ENCODE measurements at regions not wholly inside any gene's neighbourhood (a gene's known extent, or its start where the extent isn't known, plus 50 kb on each side); places are given as distances from the start of the nearest gene placed in this dataset.

DNA sequence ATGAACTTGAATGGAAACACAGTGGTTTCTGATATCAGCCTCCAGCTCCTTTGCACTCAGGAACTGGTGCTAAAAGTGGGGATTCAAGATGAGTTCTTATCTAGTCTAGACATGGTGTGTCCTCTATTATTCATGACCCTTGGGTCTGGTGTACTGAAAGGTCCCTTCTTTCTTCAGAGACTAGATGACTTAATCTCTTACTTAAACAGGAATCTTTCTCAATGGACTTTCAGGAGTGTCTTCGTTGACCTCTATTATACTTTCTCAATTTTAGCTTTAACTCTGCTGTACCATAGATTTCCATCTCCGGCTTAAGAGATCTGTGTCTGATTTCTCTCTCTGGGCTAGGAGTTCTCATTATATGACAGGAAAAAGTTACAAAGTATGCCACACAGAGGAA is 83.5 kb upstream of the INHBA start:
- Histone ChIP-seq H3K9me3 (ENCODE audit: control insufficient read depth, low read length) (no peaks in the 10 kb centered on the region), H3K36me3 (ENCODE audit: control insufficient read depth in 1 of 2, insufficient read depth in 2 of 2, low read length in 1 of 2) (no peaks in the 10 kb centered on the region), H3K27ac (ENCODE audit: low read depth in 1 of 2, low read length in 2 of 2) (no peak overlapping the region), H3K4me1 (ENCODE audit: control insufficient read depth in 1 of 2, insufficient read depth in 2 of 2, low read length in 2 of 2) (peaks cover 0 to 13% of the 10 kb centered on the region in 2 donors), H3K27me3 (ENCODE audit: control insufficient read depth in 1 of 2, insufficient read depth in 2 of 2, low read length in 1 of 2) (no peaks in the 10 kb centered on the region), H3K4me3 (ENCODE audit: low read length in 2 of 2) (no peak overlapping the region)
- no peak for ATAC-seq (ENCODE audit: low FRiP score)
- intact Hi-C loops (cut with DNase I): no loop called here
- WGBS, 2 donors: 91 to 92% methylated on average over 2 of the region's 2 CpGs
- DNase-seq: no peak

DNA sequence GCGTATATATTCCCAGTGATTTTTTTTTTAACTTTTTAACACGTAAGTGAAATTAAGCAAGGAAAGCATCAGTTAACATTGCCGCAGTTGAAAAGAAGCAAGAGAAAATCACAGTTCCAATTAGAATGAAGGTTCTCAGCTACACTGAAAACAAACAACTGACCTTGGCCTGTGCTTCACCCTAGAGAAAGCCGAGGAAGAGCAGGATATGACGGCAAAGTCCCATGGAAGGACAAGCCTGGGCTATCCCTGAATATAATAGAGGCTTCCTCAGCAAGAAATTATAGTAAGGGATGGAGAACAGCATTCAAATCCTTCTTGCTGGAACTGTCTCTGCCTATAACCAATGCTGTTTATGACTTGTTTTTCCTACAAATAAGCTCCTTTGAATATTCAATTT is 83.0 kb upstream of the INHBA start:
- no peak for DNase-seq
- Histone ChIP-seq H3K27me3 (ENCODE audit: control insufficient read depth in 1 of 2, insufficient read depth in 2 of 2, low read length in 1 of 2) (no peaks in the 10 kb centered on the region), H3K4me3 (ENCODE audit: low read length in 2 of 2) (no peak overlapping the region), H3K27ac (ENCODE audit: low read depth in 1 of 2, low read length in 2 of 2) (no peak overlapping the region), H3K4me1 (ENCODE audit: control insufficient read depth in 1 of 2, insufficient read depth in 2 of 2, low read length in 2 of 2) (peaks cover 0 to 13% of the 10 kb centered on the region in 2 donors), H3K36me3 (ENCODE audit: control insufficient read depth in 1 of 2, insufficient read depth in 2 of 2, low read length in 1 of 2) (no peaks in the 10 kb centered on the region), H3K9me3 (ENCODE audit: control insufficient read depth, low read length) (no peaks in the 10 kb centered on the region)
- intact Hi-C loops (cut with DNase I): no loop called here
- WGBS, 2 donors: 96% methylated on average over 5 of the region's 5 CpGs
- no peak for ATAC-seq (ENCODE audit: low FRiP score)

DNA sequence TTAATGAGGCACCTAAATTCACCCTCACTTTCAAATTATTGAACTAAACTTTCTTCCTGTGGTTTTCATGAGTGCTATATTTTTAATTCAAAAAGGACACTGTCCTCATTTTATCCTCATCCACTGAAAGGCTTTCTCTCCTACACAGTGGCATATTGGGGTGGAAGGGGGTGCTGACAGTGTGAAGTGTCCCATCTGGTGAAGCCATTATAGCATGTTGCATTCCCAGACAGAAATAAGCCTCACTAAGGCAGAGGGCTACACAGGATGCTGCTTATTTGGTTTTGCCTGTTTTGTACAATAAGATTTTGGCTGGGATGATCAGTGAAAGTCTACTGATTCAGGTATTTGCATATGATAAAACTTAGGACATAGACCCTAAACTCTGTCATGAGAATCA is 82.4 kb upstream of the INHBA start:
- Histone ChIP-seq H3K4me1 (ENCODE audit: control insufficient read depth in 1 of 2, insufficient read depth in 2 of 2, low read length in 2 of 2) (peaks cover 0 to 13% of the 10 kb centered on the region in 2 donors), H3K27ac (ENCODE audit: low read depth in 1 of 2, low read length in 2 of 2) (no peak overlapping the region), H3K4me3 (ENCODE audit: low read length in 2 of 2) (no peak overlapping the region), H3K27me3 (ENCODE audit: control insufficient read depth in 1 of 2, insufficient read depth in 2 of 2, low read length in 1 of 2) (no peaks in the 10 kb centered on the region), H3K9me3 (ENCODE audit: control insufficient read depth, low read length) (no peaks in the 10 kb centered on the region), H3K36me3 (ENCODE audit: control insufficient read depth in 1 of 2, insufficient read depth in 2 of 2, low read length in 1 of 2) (no peaks in the 10 kb centered on the region)
- ATAC-seq (ENCODE audit: low FRiP score) (no peak), DNase-seq (no peak)
- intact Hi-C loops (cut with DNase I): no loop called here

DNA sequence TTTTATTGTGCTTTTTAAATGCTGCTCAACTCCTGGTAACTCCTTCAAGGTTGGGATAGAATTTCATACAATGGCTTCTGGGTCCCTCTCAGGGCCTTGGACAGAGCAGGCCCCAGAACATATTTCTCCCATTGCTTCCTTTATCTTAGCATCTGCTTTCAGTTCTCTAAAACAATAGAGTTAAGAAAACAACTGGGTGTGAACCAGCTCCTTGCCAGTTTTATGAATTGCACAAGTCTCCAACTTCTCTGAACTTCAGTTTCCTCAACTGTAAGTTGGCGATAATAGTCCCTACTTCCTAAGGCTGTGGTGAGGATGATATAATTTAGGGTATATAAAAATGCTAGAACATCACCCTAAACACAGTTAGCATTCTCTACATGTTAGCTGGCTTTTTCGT is 77.0 kb upstream of the INHBA start:
- intact Hi-C loops (cut with DNase I): no loop called here
- no peaks in the 10 kb centered on the region for H3K4me1 ChIP-seq (ENCODE audit: control insufficient read depth in 1 of 2, insufficient read depth in 2 of 2, low read length in 2 of 2)
- H3K9me3 ChIP-seq (ENCODE audit: control insufficient read depth, low read length): no peaks in the 10 kb centered on the region
- no peaks in the 10 kb centered on the region for H3K27me3 ChIP-seq (ENCODE audit: control insufficient read depth in 1 of 2, insufficient read depth in 2 of 2, low read length in 1 of 2)
- 91 to 92% methylated on average over 2 of the region's 2 CpGs for WGBS, 2 donors
- H3K36me3 ChIP-seq (ENCODE audit: control insufficient read depth in 1 of 2, insufficient read depth in 2 of 2, low read length in 1 of 2): no peaks in the 10 kb centered on the region
- DNase-seq: no peak
- no peak overlapping the region for H3K4me3 ChIP-seq (ENCODE audit: low read length in 2 of 2)
- no peak for ATAC-seq (ENCODE audit: low FRiP score)
- H3K27ac ChIP-seq (ENCODE audit: low read depth in 1 of 2, low read length in 2 of 2): no peak overlapping the region

DNA sequence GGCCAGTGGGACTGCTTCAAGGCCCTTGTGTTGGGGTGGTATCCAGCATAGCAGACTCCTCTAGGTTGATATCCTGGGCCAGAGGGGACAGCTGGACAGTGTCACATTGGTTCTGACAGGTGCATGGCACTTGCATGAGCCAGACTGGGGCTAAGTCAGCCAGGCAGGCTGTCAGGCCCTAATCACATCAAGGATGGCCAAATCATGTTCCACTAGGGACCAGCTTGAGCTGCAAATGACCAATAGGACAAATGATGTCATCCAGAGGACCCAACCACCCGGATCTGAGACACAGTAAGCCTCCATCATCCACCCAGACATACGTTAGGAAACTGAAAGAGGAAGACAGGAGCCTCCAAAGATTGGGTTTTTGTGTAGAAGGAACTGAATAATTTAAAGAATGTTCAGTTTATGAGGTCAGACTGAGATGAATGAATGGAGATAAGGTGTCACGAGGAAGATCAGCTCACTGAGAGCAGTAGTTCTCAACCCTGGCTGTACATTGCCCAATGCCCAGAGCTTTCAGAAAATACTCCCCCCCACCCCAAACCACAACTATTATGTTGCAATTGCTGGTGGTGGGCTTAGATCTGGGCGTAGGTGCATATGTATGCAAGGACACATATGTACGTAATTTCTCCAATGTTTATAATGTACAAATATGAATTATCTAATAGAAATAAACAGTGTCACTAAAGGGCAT is 75.2 kb upstream of the INHBA start:
- intact Hi-C loops (cut with DNase I): no loop called here
- Histone ChIP-seq H3K9me3 (ENCODE audit: control insufficient read depth, low read length) (no peaks in the 10 kb centered on the region), H3K4me1 (ENCODE audit: control insufficient read depth in 1 of 2, insufficient read depth in 2 of 2, low read length in 2 of 2) (no peaks in the 10 kb centered on the region), H3K36me3 (ENCODE audit: control insufficient read depth in 1 of 2, insufficient read depth in 2 of 2, low read length in 1 of 2) (no peaks in the 10 kb centered on the region), H3K27me3 (ENCODE audit: control insufficient read depth in 1 of 2, insufficient read depth in 2 of 2, low read length in 1 of 2) (no peaks in the 10 kb centered on the region), H3K27ac (ENCODE audit: low read depth in 1 of 2, low read length in 2 of 2) (no peak overlapping the region), H3K4me3 (ENCODE audit: low read length in 2 of 2) (no peak overlapping the region)
- WGBS, 2 donors: 85 to 86% methylated on average over 5 of the region's 5 CpGs
- ATAC-seq (ENCODE audit: low FRiP score): no peak
- DNase-seq: no peak

DNA sequence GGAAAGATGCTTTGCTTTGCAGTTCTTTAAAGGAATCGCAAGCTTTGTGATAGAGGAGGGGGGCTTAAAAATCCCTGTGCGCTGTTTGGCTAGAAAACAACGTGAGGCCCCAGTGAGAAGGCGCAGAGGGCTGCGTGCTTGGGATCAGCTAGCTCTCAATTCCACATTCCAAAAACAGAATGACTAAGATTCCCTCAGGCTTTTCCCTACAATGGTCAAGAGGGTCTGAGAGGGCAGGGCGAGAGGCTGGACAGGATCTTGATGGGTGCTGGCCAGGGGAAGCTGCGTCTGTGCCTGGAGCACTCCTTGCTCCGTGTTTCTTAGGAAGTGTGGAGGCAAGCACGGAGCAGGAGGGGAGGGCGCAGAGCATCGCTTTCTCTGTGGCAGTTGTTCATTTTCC is 72.1 kb upstream of the INHBA start:
- DNase-seq (no peak), ATAC-seq (ENCODE audit: low FRiP score) (no peak)
- H3K9me3 ChIP-seq (ENCODE audit: control insufficient read depth, low read length): no peaks in the 10 kb centered on the region
- no peaks in the 10 kb centered on the region for H3K27me3 ChIP-seq (ENCODE audit: control insufficient read depth in 1 of 2, insufficient read depth in 2 of 2, low read length in 1 of 2)
- no peaks in the 10 kb centered on the region for H3K36me3 ChIP-seq (ENCODE audit: control insufficient read depth in 1 of 2, insufficient read depth in 2 of 2, low read length in 1 of 2)
- H3K4me1 ChIP-seq (ENCODE audit: control insufficient read depth in 1 of 2, insufficient read depth in 2 of 2, low read length in 2 of 2): no peaks in the 10 kb centered on the region
- intact Hi-C loops (cut with DNase I): no loop called here
- H3K4me3 ChIP-seq (ENCODE audit: low read length in 2 of 2): no peak overlapping the region
- no peak overlapping the region for H3K27ac ChIP-seq (ENCODE audit: low read depth in 1 of 2, low read length in 2 of 2)
- WGBS, 2 donors: 91 to 92% methylated on average over 11 of the region's 11 CpGs

DNA sequence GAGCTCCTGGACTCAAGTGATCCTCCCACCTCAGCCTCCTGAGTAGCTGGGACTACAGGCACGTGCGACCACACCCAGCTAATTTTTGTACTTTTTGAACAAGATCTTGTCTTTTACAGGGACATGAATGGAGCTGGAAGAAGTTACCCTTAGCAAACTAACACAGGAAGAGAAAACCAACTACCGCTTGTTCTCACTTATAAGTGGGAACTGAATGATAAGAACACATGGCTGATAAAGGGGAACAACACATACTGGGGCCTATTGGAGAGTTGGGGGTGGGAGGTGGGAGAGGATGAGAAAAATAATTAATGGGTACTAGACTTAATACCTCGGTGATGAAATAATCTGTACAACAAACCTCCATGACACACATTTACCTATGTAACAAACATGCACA is 70.9 kb upstream of the INHBA start:
- Histone ChIP-seq H3K4me1 (ENCODE audit: control insufficient read depth in 1 of 2, insufficient read depth in 2 of 2, low read length in 2 of 2) (no peaks in the 10 kb centered on the region), H3K36me3 (ENCODE audit: control insufficient read depth in 1 of 2, insufficient read depth in 2 of 2, low read length in 1 of 2) (no peaks in the 10 kb centered on the region), H3K9me3 (ENCODE audit: control insufficient read depth, low read length) (no peaks in the 10 kb centered on the region), H3K4me3 (ENCODE audit: low read length in 2 of 2) (no peak overlapping the region), H3K27me3 (ENCODE audit: control insufficient read depth in 1 of 2, insufficient read depth in 2 of 2, low read length in 1 of 2) (no peaks in the 10 kb centered on the region), H3K27ac (ENCODE audit: low read depth in 1 of 2, low read length in 2 of 2) (no peak overlapping the region)
- ATAC-seq (ENCODE audit: low FRiP score): no peak
- 95 to 96% methylated on average over 4 of the region's 4 CpGs for WGBS, 2 donors
- intact Hi-C loops (cut with DNase I): no loop called here
- DNase-seq: no peak

DNA sequence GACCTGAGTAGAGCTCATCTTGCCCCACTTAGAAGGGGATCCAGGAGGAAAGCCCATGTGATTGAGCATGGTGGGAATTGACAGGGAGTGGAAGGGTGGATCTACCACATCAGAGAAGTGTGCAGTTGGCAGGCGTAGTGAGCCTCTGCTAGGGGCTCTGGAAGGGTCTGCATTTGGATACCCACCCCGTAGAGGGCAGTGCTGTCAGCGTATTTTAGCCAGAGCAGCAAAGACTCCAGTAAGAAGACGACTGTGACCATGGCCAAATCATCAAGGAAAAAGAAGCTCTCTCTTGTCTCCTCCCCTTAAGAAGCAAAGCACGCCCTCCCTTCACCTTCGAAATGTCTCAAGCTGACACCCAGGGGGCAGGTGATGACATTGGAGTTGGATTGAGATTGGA is 68.8 kb upstream of the INHBA start:
- ATAC-seq (ENCODE audit: low FRiP score) (no peak), DNase-seq (no peak)
- Histone ChIP-seq H3K4me1 (ENCODE audit: control insufficient read depth in 1 of 2, insufficient read depth in 2 of 2, low read length in 2 of 2) (no peaks in the 10 kb centered on the region), H3K9me3 (ENCODE audit: control insufficient read depth, low read length) (no peaks in the 10 kb centered on the region), H3K36me3 (ENCODE audit: control insufficient read depth in 1 of 2, insufficient read depth in 2 of 2, low read length in 1 of 2) (no peaks in the 10 kb centered on the region), H3K27me3 (ENCODE audit: control insufficient read depth in 1 of 2, insufficient read depth in 2 of 2, low read length in 1 of 2) (no peaks in the 10 kb centered on the region), H3K27ac (ENCODE audit: low read depth in 1 of 2, low read length in 2 of 2) (no peak overlapping the region), H3K4me3 (ENCODE audit: low read length in 2 of 2) (no peak overlapping the region)
- intact Hi-C loops (cut with DNase I): no loop called here
- 77 to 92% methylated on average over 6 of the region's 6 CpGs for WGBS, 2 donors

DNA sequence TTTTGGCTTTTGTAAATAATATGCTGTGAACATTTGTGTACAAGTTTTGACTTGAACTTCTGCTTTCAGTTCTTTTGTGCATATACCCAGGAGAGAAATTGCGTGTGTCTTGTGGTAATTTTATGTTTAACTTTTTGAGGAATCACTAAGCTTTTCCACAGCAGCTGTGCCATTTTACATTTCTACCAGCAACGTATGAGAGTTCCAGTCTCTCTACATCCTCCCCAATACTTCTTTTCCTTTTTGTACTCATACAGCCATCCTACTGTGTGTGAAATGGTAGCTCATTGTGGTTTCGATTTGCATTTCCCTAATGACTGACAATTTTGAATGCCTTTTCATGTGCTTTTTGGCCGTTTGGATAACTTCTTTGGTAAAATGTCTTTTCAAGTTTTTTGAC is 66.3 kb upstream of the INHBA start:
- no peaks in the 10 kb centered on the region for H3K27me3 ChIP-seq (ENCODE audit: control insufficient read depth in 1 of 2, insufficient read depth in 2 of 2, low read length in 1 of 2)
- 88 to 93% methylated on average over 4 of the region's 4 CpGs for WGBS, 2 donors
- intact Hi-C loops (cut with DNase I): no loop called here

More for the DNA sequence above, 66.3 kb upstream of the INHBA start:
- H3K4me3 ChIP-seq (ENCODE audit: low read length in 2 of 2): no peak overlapping the region
- DNase-seq (no peak), ATAC-seq (ENCODE audit: low FRiP score) (no peak)
- H3K9me3 ChIP-seq (ENCODE audit: control insufficient read depth, low read length): peaks cover under 1% of the 10 kb centered on the region
- H3K4me1 ChIP-seq (ENCODE audit: control insufficient read depth in 1 of 2, insufficient read depth in 2 of 2, low read length in 2 of 2): no peaks in the 10 kb centered on the region
- no peak overlapping the region for H3K27ac ChIP-seq (ENCODE audit: low read depth in 1 of 2, low read length in 2 of 2)
- H3K36me3 ChIP-seq (ENCODE audit: control insufficient read depth in 1 of 2, insufficient read depth in 2 of 2, low read length in 1 of 2): no peaks in the 10 kb centered on the region

Measured in aorta (tissue), 5 donors.